Right kidney (tissue), 1 donor: ENCODE measurements at regions not wholly inside any gene's neighbourhood (a gene's known extent, or its start where the extent isn't known, plus 50 kb on each side); places are given as distances from the start of the nearest gene placed in this dataset.
"Not testable (repeated sequence)": the region's sequence is repeated elsewhere in the genome, so short reads cannot be mapped to it uniquely, and the experiment has no call there.

ENCODE experiments used
- DNase-seq: peaks from one replicate; pipeline ENCODE4 v3.0.0-alpha.2; 2016

GRCh38 chr1:178572604-178573003, 59.7 kb downstream of the TEX35 start:
- DNase-seq = no peak

- DNase-seq = no peak
These were observed 60.4 kb downstream of the TEX35 start for GRCh38 chr1:178573330-178573729.

DNA sequence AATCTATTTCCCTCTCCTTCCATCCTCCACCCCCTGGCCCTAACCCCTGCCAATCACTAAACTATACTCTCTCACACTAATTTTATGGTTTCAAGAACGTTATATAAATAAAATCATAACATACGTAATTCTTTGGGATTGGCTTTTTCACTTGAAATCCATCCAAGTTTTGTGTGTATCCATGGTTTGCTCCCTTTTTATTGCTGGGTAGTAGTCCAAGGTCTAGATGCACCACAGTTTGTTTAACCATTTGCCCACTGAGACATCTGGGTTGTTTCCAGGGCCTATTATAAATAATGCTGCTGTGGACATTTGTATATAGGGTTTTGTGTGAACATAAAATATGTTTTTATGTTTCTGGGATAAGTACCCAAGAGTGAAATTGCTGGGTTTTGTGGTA, 61.4 kb downstream of the TEX35 start:
- DNase-seq = no peak

- no peak for DNase-seq
These were observed 62.9 kb downstream of the TEX35 start for GRCh38 chr1:178575611-178576361.

DNA sequence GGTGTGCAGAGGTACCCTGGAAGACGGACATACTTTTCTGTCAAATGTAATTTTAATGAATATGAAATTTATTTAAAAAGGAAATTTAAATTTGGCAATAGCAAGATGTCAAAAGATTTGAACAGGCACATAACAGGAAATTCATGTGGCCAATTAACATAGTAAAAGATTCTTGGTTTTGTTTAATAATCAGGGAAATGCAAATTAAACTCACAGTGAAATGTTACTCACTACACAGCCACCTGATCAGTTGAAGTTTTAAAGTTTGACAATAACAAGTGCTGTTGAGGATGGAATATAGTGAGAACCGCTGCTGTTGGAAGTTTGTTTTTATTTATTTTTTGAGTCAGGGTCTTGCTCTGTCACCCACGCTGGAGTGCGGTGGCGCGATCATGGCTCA, 63.9 kb downstream of the TEX35 start:
- no peak for DNase-seq

- no peak for DNase-seq
These were observed 65.0 kb downstream of the TEX35 start for GRCh38 chr1:178577882-178578281.

- DNase-seq = no peak
These were observed 65.6 kb downstream of the TEX35 start for GRCh38 chr1:178578541-178578940.

- no peak for DNase-seq
These were observed 66.2 kb downstream of the TEX35 start for GRCh38 chr1:178579095-178579494.

DNA sequence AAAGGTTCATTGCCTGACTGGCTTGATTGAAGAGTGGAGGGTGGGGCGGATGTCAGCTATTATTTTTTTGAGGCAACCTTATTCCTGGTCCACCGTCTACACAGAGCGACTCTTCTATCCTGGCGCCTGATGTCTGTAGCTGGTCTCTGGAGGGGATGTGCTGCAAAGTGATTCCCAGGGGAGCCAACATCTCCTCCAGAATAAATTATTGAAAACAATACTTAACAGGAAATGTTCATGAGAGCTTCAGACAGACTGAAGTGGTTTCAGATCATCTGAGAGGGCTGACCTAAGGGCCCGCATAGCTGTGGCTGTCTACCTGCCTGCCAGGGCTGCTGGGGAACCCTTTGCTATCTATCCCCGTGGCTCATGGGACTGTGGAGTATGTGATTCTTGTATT, 66.7 kb downstream of the TEX35 start:
- DNase-seq = no peak

- no peak for DNase-seq
These were observed 67.2 kb downstream of the TEX35 start for GRCh38 chr1:178580096-178580495.

GRCh38 chr1:178580876-178581275, 68.0 kb downstream of the TEX35 start:
- DNase-seq = no peak

GRCh38 chr1:178581351-178582303, 68.7 kb downstream of the TEX35 start:
- DNase-seq = peak; percentile 41

DNA sequence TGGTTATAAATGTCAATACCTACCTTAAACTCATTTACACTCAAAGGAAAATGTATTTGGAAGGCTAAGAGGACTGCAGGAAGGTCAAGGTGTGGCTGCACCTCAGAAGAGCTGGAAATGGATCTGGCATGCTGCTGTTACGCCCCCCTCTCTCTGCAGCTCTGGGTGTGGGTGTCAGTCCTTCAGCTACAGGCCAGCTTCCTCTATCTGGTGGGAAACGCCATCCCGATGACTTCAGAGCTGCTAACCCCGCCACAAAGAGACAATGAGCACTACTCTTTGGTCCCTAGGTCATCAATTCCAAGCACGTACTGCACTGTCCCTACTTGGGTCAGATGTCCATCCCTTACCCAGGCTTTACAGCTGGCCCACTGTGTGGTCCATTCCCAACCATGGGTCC, 74.2 kb downstream of the TEX35 start:
- no peak for DNase-seq

- no peak for DNase-seq
These were observed 75.1 kb downstream of the TEX35 start for GRCh38 chr1:178587975-178588374.

- not testable (repeated sequence) for DNase-seq
These were observed 76.1 kb downstream of the TEX35 start for GRCh38 chr1:178589042-178589441.

DNA sequence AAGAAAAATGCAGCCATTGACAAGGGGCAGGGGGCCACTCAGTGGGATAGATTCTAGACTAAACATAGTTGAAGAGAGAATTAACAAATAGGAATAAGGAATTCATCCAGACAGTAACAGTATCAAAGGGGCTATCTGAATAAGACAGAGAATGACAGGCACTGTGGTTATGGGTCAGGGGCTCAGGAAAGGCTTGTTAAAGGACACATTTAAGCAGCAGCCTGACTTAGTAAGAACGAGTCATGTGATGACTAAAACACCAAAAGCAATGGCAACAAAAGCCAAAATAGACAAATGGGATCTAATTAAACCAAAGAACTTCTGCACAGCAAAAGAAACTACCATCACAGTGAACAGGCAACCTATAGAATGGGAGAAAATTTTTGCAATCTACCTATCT, 78.9 kb downstream of the TEX35 start:
- DNase-seq = not testable (repeated sequence)

- DNase-seq = no peak
These were observed 80.6 kb downstream of the TEX35 start for GRCh38 chr1:178593515-178593914.

GRCh38 chr1:178594133-178594532, 81.2 kb downstream of the TEX35 start:
- no peak for DNase-seq

DNA sequence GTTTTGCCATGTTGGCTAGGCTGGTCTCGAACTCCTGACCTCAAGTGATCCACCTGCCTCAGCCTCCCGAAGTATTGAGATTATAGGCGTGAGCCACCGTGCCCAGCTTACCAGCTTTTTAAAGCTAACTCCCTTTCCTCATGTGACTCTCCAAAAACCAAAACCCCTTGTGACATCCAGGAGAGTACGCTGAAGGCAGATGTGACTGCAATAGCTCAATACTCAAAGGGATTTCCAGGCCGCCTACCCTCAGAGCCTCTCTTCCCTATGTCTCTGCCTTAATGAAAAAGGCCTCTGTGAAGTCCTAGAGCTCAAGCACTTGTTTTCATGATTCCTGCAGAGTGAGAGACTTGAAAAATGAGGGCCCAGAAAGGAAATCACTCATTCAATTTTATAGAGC, 82.6 kb downstream of the TEX35 start:
- DNase-seq = no peak

- DNase-seq = no peak
These were observed 86.2 kb downstream of the TEX35 start for GRCh38 chr1:178599087-178599486.

DNA sequence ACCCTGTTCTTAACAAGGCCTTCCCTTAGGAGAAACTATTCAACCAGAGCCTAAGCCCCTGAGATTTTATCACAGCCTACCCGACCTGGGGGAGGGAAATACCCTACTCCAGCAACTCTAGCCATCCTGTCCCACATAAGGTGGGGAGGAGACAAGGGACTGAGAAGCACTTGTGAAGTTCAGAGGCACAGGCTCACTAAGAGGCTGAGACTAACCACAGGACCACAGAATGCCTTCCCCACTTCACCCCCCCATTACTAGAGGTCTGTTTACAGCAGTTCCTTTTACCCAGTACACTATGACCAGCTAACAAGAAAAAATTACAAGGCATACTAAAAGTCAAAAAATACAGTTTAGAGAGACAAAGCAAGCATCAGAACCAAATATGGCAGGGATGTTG, 86.8 kb downstream of the TEX35 start:
- DNase-seq = no peak

- no peak for DNase-seq
These were observed 91.0 kb downstream of the TEX35 start for GRCh38 chr1:178603926-178604325.

- no peak for DNase-seq
These were observed 93.9 kb downstream of the TEX35 start for GRCh38 chr1:178606839-178607238.
